ENCODE measurements at regions not wholly inside any gene's neighbourhood (a gene's known extent, or its start where the extent isn't known, plus 50 kb on each side); places are given as distances from the start of the nearest gene placed in this dataset.

DNA sequence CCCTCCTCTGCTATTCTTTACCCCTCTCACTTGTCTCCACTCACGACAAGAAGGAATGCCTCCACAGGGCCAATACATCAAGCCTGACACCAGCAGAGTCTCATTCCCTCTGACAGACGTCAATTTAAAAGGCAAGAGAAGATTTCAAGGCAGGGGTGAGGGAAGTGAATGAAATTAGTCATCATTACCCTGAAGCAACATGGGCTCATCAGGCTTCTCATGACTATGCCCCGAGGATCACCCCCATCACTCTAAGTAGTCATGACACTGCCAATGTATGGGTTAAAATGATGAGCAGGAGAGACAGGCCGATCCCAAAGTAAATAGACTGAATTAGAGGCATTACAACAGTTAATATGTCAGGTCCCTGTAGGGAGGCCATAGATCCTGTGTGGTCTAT is 504.4 kb downstream of the TLE4 start:
- Histone ChIP-seq H3K9me3 (ENCODE audit: insufficient read depth, low read length) (no peaks in the 10 kb centered on the region), H2AFZ (ENCODE audit: low read depth, low read length, severe bottlenecking) (no peak overlapping the region), H3F3A (ENCODE audit: insufficient read depth) (no peaks in the 10 kb centered on the region), H3K4me3 (ENCODE audit: insufficient read depth, low read length, poor library complexity, severe bottlenecking) (no peak overlapping the region), H3K27ac (ENCODE audit: low read depth, low read length) (no peak overlapping the region), H3K9ac (ENCODE audit: low read length) (no peak overlapping the region), H3K79me2 (ENCODE audit: insufficient read depth, low read length) (no peaks in the 10 kb centered on the region), H3K27me3 (ENCODE audit: low read length) (no peaks in the 10 kb centered on the region), H3K36me3 (ENCODE audit: low read length) (no peaks in the 10 kb centered on the region), H3K4me2 (ENCODE audit: low read depth, low read length, poor library complexity, severe bottlenecking) (no peak overlapping the region), H4K20me1 (ENCODE audit: low read depth, low read length) (no peaks in the 10 kb centered on the region), H3K9me2 (replicated peaks; ENCODE audit: insufficient read depth, low read length) (no peaks in the 10 kb centered on the region; the same call in 1 of the 2 replicates)
- TF ChIP-seq, protein P1, sequence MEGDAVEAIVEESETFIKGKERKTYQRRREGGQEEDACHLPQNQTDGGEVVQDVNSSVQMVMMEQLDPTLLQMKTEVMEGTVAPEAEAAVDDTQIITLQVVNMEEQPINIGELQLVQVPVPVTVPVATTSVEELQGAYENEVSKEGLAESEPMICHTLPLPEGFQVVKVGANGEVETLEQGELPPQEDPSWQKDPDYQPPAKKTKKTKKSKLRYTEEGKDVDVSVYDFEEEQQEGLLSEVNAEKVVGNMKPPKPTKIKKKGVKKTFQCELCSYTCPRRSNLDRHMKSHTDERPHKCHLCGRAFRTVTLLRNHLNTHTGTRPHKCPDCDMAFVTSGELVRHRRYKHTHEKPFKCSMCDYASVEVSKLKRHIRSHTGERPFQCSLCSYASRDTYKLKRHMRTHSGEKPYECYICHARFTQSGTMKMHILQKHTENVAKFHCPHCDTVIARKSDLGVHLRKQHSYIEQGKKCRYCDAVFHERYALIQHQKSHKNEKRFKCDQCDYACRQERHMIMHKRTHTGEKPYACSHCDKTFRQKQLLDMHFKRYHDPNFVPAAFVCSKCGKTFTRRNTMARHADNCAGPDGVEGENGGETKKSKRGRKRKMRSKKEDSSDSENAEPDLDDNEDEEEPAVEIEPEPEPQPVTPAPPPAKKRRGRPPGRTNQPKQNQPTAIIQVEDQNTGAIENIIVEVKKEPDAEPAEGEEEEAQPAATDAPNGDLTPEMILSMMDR (IDR thresholded peaks at IDR 0.05; ENCODE audit: insufficient read depth, low read length, poor library complexity, severe bottlenecking) = no peak
- no peak for TF ChIP-seq EZH2phosphoT487 (conservative IDR thresholded peaks at IDR 0.05; ENCODE audit: low read length)

DNA sequence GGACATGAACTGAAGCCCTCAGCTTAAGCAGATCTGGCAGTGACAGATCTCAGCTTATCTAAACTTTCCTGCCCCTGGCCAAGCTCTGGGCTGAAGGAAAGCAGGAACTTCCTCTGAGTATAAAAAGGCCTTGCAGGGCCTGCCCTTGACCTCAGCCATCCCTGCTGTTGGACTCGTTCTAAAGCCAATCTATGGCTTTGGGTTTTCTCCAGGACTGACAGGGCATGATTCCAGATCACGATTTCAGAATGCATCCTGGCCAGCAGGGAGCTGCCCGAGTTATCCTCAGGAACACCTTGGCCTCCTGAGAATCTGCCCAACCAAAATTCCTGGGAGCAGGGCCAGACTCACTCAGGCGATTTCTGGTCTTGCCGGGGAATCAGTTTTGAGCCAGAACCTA is 502.7 kb downstream of the TLE4 start:
- Histone ChIP-seq H3K4me3 (ENCODE audit: insufficient read depth, low read length, poor library complexity, severe bottlenecking) (no peak overlapping the region), H3K9me2 (replicated peaks; ENCODE audit: insufficient read depth, low read length) (no peaks in the 10 kb centered on the region; the same call in 1 of the 2 replicates), H3K9me3 (ENCODE audit: insufficient read depth, low read length) (no peaks in the 10 kb centered on the region), H3K4me2 (ENCODE audit: low read depth, low read length, poor library complexity, severe bottlenecking) (no peak overlapping the region), H4K20me1 (ENCODE audit: low read depth, low read length) (no peaks in the 10 kb centered on the region), H3K27me3 (ENCODE audit: low read length) (no peaks in the 10 kb centered on the region), H2AFZ (ENCODE audit: low read depth, low read length, severe bottlenecking) (no peak overlapping the region), H3K27ac (ENCODE audit: low read depth, low read length) (no peak overlapping the region), H3F3A (ENCODE audit: insufficient read depth) (no peaks in the 10 kb centered on the region), H3K9ac (ENCODE audit: low read length) (no peak overlapping the region), H3K79me2 (ENCODE audit: insufficient read depth, low read length) (no peaks in the 10 kb centered on the region), H3K36me3 (ENCODE audit: low read length) (no peaks in the 10 kb centered on the region)
- TF ChIP-seq, protein P1 (IDR thresholded peaks at IDR 0.05; ENCODE audit: insufficient read depth, low read length, poor library complexity, severe bottlenecking) = no peak
- no peak for TF ChIP-seq EZH2phosphoT487 (conservative IDR thresholded peaks at IDR 0.05; ENCODE audit: low read length)

DNA sequence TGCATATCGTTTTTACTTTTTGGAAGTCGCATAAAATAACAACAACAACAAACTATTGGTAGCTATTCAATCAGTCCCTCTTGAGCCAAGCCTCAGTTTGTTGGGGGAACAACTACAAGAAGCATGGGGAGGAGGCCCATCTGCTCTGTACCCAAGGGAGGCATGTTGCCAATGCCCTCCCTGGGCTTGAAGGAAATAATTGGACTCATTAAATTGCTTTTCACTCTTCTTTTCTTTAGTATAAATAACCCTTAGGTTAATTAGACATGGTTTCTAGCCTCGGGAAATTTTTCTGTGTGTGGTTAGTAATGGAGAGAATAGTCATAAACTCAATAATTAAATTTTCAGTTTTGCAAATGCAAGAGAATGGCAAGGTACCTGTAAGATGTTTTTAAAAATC is 500.7 kb downstream of the TLE4 start:
- Histone ChIP-seq H3K4me3 (ENCODE audit: insufficient read depth, low read length, poor library complexity, severe bottlenecking) (no peak overlapping the region), H3K79me2 (ENCODE audit: insufficient read depth, low read length) (no peaks in the 10 kb centered on the region), H3K9me2 (replicated peaks; ENCODE audit: insufficient read depth, low read length) (no peaks in the 10 kb centered on the region), H3K36me3 (ENCODE audit: low read length) (no peaks in the 10 kb centered on the region), H2AFZ (ENCODE audit: low read depth, low read length, severe bottlenecking) (no peak overlapping the region), H3K27ac (ENCODE audit: low read depth, low read length) (no peak overlapping the region), H3K4me2 (ENCODE audit: low read depth, low read length, poor library complexity, severe bottlenecking) (no peak overlapping the region), H3K27me3 (ENCODE audit: low read length) (no peaks in the 10 kb centered on the region), H3K9me3 (ENCODE audit: insufficient read depth, low read length) (no peaks in the 10 kb centered on the region), H3F3A (ENCODE audit: insufficient read depth) (no peaks in the 10 kb centered on the region), H4K20me1 (ENCODE audit: low read depth, low read length) (no peaks in the 10 kb centered on the region), H3K9ac (ENCODE audit: low read length) (no peak overlapping the region)
- TF ChIP-seq, protein P1 (IDR thresholded peaks at IDR 0.05; ENCODE audit: insufficient read depth, low read length, poor library complexity, severe bottlenecking) = no peak
- no peak for TF ChIP-seq EZH2phosphoT487 (conservative IDR thresholded peaks at IDR 0.05; ENCODE audit: low read length)
